MM.1S (cell line): ENCODE measurements at regions not wholly inside any gene's neighbourhood (a gene's known extent, or its start where the extent isn't known, plus 50 kb on each side); places are given as distances from the start of the nearest gene placed in this dataset.

Source experiments
- CTCF ChIP-seq: fragments of 300-600 bp; sonication (generic); IDR thresholded peaks from 2 replicates; pipeline ENCODE4 v1.5.1; 2016; ENCODE audit warnings: antibody characterized with exemption, low read length, mixed read lengths
- EZH2 ChIP-seq: fragments of 300-600 bp; sonication (generic); optimal IDR thresholded peaks from 2 replicates; pipeline ENCODE3; 2017; ENCODE audit warnings: low read depth, mild to moderate bottlenecking, antibody characterized with exemption, low read length, mixed read lengths

- no peak for TF ChIP-seq CTCF
- no peak for TF ChIP-seq EZH2
These were observed 621.2 kb downstream of the KCNA4 start for GRCh38 chr11:29395555-29396072.
